Cardiac fibroblast (primary cell): ENCODE measurements at regions not wholly inside any gene's neighbourhood (a gene's known extent, or its start where the extent isn't known, plus 50 kb on each side); places are given as distances from the start of the nearest gene placed in this dataset.

Experiments used
- DNase-seq, 2 donors: peaks; one replicate each; pipeline versions ENCODE4 v3.0.0 to v3.0.0-alpha.2; 2010; ENCODE audit warnings: low read depth in 2 of 2
- H3K4me3 ChIP-seq, 2 donors: replicated peaks in 1 of 2; 1 replicate in 1 of 2; 2 replicates in 1 of 2; pipeline ENCODE4 v1.5.1; 2011; ENCODE audit warnings: low read depth in 2 of 2, low read length in 2 of 2, mild to moderate bottlenecking in 2 of 2, moderate library complexity in 1 of 2
- TF ChIP-seq, protein P1 (sequence below): IDR thresholded peaks from one replicate; pipeline ENCODE4 v1.5.1; 2011; ENCODE audit warnings: low read depth, mild to moderate bottlenecking, low read length, inconsistent platforms

DNA sequence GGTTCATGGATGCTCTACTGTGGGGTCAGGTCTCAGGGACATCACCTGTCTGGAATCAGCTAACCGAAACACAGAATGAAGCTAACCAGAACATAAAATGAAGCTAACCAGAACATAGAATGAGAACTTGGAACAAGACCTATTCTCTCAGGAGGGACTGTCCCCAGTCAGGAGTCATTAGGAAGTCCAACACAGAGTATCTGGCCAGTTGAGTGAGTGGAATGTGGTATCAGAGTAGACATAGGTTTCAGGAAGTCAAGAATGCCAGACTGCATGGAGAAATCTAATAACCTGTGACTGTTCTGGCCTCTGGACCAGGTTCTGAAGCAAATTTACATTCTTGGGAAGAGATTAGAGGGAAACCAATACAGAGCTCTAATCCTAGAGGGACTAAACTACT is 609.6 kb downstream of the PRELID2 start:
- H3K4me3 ChIP-seq = no peak overlapping the region
- TF ChIP-seq, protein P1, sequence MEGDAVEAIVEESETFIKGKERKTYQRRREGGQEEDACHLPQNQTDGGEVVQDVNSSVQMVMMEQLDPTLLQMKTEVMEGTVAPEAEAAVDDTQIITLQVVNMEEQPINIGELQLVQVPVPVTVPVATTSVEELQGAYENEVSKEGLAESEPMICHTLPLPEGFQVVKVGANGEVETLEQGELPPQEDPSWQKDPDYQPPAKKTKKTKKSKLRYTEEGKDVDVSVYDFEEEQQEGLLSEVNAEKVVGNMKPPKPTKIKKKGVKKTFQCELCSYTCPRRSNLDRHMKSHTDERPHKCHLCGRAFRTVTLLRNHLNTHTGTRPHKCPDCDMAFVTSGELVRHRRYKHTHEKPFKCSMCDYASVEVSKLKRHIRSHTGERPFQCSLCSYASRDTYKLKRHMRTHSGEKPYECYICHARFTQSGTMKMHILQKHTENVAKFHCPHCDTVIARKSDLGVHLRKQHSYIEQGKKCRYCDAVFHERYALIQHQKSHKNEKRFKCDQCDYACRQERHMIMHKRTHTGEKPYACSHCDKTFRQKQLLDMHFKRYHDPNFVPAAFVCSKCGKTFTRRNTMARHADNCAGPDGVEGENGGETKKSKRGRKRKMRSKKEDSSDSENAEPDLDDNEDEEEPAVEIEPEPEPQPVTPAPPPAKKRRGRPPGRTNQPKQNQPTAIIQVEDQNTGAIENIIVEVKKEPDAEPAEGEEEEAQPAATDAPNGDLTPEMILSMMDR = no peak
- no peak for DNase-seq

DNA sequence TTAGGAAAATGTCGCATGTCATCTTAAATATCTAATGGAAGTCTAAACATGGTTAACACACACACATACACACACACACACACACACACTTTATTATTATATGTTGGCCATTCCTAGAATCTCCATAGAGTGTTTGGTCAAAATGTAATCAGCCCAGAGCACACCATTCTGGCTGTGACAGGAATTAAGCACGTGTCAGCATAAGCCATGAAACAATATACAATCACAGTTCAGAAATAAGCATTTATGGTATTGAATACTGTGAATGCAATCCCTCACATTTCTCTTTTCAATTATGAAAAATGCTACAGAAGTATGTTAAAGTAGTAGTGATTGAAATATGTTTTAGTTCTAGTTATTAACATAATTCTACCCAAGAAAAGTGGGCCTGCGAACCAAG is 611.6 kb downstream of the PRELID2 start:
- DNase-seq = no peak
- no peak overlapping the region for H3K4me3 ChIP-seq
- TF ChIP-seq, protein P1 = no peak

DNA sequence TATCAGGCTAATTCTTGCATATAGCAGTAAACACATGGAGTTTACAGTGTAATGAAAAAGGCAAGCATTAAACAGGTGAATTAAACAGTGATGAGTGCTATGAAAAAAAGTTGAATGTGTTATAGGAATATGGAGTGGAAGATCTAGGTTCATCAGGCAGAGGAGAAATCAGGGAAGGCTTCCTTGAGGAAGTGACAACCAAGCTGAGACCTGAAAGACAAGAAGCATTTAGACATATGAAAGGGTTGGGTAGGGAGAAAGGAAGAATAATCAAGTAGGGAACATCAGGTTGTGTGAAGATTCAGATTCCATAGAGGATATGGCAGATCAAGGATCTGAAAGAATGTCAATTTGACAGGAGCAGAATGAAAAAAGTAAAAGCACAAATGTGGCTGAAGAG is 612.5 kb downstream of the PRELID2 start:
- H3K4me3 ChIP-seq = no peak overlapping the region
- TF ChIP-seq, protein P1 = no peak
- no peak for DNase-seq

DNA sequence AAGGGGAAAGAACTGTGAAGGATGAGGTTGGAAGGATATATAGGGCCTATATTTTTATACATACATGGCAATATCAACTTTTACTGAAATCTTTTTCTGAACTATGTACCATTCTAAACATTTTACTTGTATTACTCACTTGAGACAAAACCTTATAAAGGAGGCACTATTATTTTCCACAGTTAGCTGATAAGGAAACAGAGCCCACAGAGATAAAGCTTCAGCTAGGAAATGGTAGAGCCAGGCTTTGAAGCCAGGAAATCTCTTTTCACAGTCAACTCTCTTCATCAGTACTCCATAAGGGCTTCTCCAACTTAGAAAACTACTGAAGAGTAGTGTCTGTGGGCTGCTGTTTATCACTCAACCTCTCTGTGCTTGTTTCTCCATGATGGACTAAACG is 613.7 kb downstream of the PRELID2 start:
- no peak for DNase-seq
- no peak overlapping the region for H3K4me3 ChIP-seq
- TF ChIP-seq, protein P1 = no peak

- DNase-seq = no peak
- no peak overlapping the region for H3K4me3 ChIP-seq
- TF ChIP-seq, protein P1 = no peak
Observed at GRCh38 chr5:145220481-145220880, 614.7 kb downstream of the PRELID2 start.

DNA sequence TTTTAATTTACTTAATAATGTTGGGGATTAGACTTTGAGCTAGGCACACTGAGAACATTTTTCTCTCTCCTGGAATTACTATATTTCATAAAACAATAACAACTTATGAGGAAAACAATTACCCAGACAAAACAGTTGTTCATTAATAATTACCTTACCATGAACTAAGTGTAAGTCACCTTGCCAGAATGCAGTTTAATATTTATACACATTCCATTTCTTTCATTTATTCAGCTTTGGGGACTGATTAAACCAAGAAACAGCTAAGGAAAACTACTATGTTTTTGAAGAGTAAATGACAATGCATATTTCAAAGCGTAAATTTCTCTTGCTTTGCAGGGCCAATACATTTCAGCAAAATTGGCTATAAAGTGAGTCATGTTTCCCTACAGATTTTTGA is 616.2 kb downstream of the PRELID2 start:
- DNase-seq = no peak
- TF ChIP-seq, protein P1 = no peak
- H3K4me3 ChIP-seq = no peak overlapping the region

DNA sequence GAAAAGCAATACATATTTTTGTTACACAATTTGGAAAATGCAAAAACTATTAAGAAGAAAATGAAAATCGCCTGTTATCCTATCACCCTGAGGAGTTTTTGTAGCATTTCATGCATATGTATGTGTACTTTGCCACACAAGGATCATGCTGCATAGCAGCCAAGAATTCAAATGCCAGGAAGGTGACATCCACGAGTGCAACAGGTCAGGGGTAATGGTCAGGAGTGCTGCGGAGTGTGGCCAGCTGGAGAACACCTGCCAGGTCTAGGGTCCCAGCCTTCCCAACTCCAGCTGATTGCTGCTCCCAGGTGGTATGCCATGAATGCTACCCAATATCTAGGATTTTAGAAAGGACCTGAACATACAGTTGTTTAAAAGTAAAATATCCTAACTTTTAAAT is 617.1 kb downstream of the PRELID2 start:
- no peak for DNase-seq
- no peak overlapping the region for H3K4me3 ChIP-seq
- TF ChIP-seq, protein P1 = no peak
